SU-DHL-6 (cell line): ENCODE measurements at regions not wholly inside any gene's neighbourhood (a gene's known extent, or its start where the extent isn't known, plus 50 kb on each side); places are given as distances from the start of the nearest gene placed in this dataset.

Source experiments
- H2AFZ ChIP-seq: fragments of 200-600 bp; sonication (generic); 2 replicates; pipeline ENCODE4 v1.6.1; 2014; ENCODE audit warnings: low read depth, mild to moderate bottlenecking, moderate library complexity, mixed read lengths, antibody characterized with exemption, low read length; ENCODE audit not compliant: severe bottlenecking
- H3F3A ChIP-seq: fragments of 200-600 bp; shearing (Covaris generic); 2 replicates; pipeline ENCODE4 v1.6.0; 2016; ENCODE audit warnings: antibody characterized with exemption, mild to moderate bottlenecking; ENCODE audit not compliant: insufficient read depth
- H3K27ac ChIP-seq: fragments of 200-600 bp; sonication (generic); 2 replicates; pipeline ENCODE4 v1.5.1; 2016; ENCODE audit warnings: low read depth, mild to moderate bottlenecking, low read length, moderate library complexity, mixed read lengths
- H3K27me3 ChIP-seq: fragments of 200-600 bp; sonication (generic), shearing (Covaris generic); 2 replicates; pipeline ENCODE4 v1.6.0; 2014; ENCODE audit warnings: mild to moderate bottlenecking, low read length
- H3K36me3 ChIP-seq: fragments of 200-600 bp; sonication (generic); 2 replicates; pipeline ENCODE4 v1.6.1; 2014; ENCODE audit warnings: mild to moderate bottlenecking, low read length, mixed read lengths
- H3K4me2 ChIP-seq: fragments of 300-600, 200-600 bp; shearing (Covaris generic), sonication (generic); 2 replicates; pipeline ENCODE4 v1.6.0; 2014; ENCODE audit warnings: low read length, low read depth, mild to moderate bottlenecking; ENCODE audit not compliant: poor library complexity, severe bottlenecking
- H3K4me3 ChIP-seq: fragments of 200-600 bp; sonication (generic); 2 replicates; pipeline ENCODE4 v1.5.1; 2014; ENCODE audit warnings: antibody characterized with exemption, low read length, mild to moderate bottlenecking, mixed read lengths; ENCODE audit not compliant: insufficient read depth, poor library complexity, severe bottlenecking
- H3K79me2 ChIP-seq: fragments of 200-600 bp; sonication (generic); 2 replicates; pipeline ENCODE4 v1.6.1; 2014; ENCODE audit warnings: mild to moderate bottlenecking, low read length, moderate library complexity; ENCODE audit not compliant: insufficient read depth
- H3K9ac ChIP-seq: fragments of 200-600 bp; sonication (generic); 2 replicates; pipeline ENCODE4 v1.7.0; 2014; ENCODE audit warnings: mild to moderate bottlenecking, low read length
- H3K9me2 ChIP-seq: fragments of 200-600 bp; sonication (generic); replicated peaks from 2 replicates; pipeline ENCODE4 v1.6.1; 2014; ENCODE audit warnings: low read length; ENCODE audit not compliant: insufficient read depth
- H3K9me3 ChIP-seq: fragments of 200-600 bp; sonication (generic); 2 replicates; pipeline ENCODE4 v1.6.1; 2014; ENCODE audit warnings: low read length, mixed read lengths; ENCODE audit not compliant: insufficient read depth
- H4K20me1 ChIP-seq: fragments of 200-600 bp; sonication (generic); 2 replicates; pipeline ENCODE4 v1.6.1; 2014; ENCODE audit warnings: low read depth, mild to moderate bottlenecking, antibody characterized with exemption, low read length, moderate library complexity, mixed read lengths
- EZH2phosphoT487 ChIP-seq: fragments of 200-600 bp; sonication (generic), shearing (Covaris generic); conservative IDR thresholded peaks from 2 replicates; pipeline ENCODE4 v1.6.1; 2018; ENCODE audit warnings: mild to moderate bottlenecking, antibody characterized with exemption, low read length, moderate library complexity, mixed read lengths
- TF ChIP-seq, protein P1 (sequence below): fragments of 200-600 bp; sonication (generic); IDR thresholded peaks from one replicate; pipeline ENCODE4 v1.5.1; 2017; ENCODE audit warnings: antibody characterized with exemption, mild to moderate bottlenecking, low read length, moderate library complexity; ENCODE audit not compliant: insufficient read depth, poor library complexity, severe bottlenecking

DNA sequence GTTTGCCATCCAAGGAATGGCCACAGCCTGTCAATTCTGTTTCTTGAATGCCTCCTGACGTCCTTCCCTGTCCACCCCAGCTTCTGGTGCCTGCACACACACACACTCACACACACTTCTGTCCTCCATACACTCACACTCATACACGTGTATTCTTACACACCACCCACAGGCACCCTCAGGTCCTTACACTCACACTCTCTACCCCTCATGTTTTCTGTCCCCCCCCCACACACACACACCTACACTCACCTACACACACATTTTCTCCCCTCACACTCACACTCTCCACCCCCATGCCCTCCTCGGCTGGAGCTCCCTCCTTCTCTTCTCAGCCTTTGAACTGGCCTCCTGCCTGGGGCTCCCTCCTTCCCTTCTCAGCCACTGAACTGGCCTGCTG lies 148.0 kb upstream of the SALL3 start:
- Histone ChIP-seq H3K4me3 (no peak overlapping the region), H3K9me3 (no peaks in the 10 kb centered on the region), H3K27ac (no peak overlapping the region), H3K4me2 (no peak overlapping the region), H2AFZ (no peak overlapping the region), H3K27me3 (no peaks in the 10 kb centered on the region), H3K79me2 (no peaks in the 10 kb centered on the region), H3K9me2 (no peaks in the 10 kb centered on the region), H3K36me3 (no peaks in the 10 kb centered on the region), H3F3A (no peaks in the 10 kb centered on the region), H3K9ac (no peak overlapping the region), H4K20me1 (no peaks in the 10 kb centered on the region)
- TF ChIP-seq EZH2phosphoT487 = no peak
- TF ChIP-seq, protein P1, sequence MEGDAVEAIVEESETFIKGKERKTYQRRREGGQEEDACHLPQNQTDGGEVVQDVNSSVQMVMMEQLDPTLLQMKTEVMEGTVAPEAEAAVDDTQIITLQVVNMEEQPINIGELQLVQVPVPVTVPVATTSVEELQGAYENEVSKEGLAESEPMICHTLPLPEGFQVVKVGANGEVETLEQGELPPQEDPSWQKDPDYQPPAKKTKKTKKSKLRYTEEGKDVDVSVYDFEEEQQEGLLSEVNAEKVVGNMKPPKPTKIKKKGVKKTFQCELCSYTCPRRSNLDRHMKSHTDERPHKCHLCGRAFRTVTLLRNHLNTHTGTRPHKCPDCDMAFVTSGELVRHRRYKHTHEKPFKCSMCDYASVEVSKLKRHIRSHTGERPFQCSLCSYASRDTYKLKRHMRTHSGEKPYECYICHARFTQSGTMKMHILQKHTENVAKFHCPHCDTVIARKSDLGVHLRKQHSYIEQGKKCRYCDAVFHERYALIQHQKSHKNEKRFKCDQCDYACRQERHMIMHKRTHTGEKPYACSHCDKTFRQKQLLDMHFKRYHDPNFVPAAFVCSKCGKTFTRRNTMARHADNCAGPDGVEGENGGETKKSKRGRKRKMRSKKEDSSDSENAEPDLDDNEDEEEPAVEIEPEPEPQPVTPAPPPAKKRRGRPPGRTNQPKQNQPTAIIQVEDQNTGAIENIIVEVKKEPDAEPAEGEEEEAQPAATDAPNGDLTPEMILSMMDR = no peak

DNA sequence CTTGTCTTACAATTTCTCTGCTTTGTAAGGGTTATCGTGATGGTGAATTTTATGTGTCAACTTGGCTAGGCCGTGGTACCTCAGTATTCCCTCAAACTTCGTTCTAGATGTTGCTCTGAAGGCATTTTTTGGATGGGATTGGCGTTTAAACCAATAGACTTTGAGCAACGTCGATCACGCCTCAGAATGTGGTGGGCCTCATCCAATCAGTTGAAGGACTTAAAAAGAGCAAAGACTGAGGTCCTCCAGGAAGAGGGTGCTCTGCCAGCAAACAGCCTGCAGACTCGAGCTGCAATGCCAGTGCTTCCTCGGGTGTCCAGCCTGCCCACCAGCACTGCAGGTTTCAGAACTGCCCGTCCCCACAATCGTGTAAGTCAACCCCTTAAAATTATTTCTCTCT lies 145.8 kb upstream of the SALL3 start:
- Histone ChIP-seq H3K27me3 (no peaks in the 10 kb centered on the region), H3K4me3 (no peak overlapping the region)
- TF ChIP-seq, protein P1 = no peak

DNA sequence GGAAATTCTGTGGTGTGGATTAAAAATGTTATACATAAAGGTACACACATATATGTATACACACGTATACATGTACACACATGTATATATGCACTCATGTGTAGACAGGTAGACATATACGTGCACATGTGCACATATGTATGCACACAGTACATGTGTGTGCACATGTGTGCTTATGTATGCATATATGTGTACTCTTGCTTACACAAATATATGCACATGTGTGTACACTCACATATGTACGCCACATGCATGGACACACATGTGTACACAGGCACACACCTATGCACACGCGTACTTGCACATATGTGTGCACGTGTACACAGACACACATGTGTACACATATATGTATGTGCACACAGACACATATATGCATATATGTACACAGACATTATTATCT lies 142.8 kb upstream of the SALL3 start:
- no peak overlapping the region for H3K27ac ChIP-seq
- TF ChIP-seq, protein P1 = no peak
- TF ChIP-seq EZH2phosphoT487 = no peak
- no peaks in the 10 kb centered on the region for H3K36me3 ChIP-seq
- H3K27me3 ChIP-seq = no peaks in the 10 kb centered on the region
- no peaks in the 10 kb centered on the region for H3F3A ChIP-seq
- H3K4me3 ChIP-seq = no peak overlapping the region
- no peak overlapping the region for H3K4me2 ChIP-seq
- H4K20me1 ChIP-seq = no peaks in the 10 kb centered on the region
- no peaks in the 10 kb centered on the region for H3K79me2 ChIP-seq
- H3K9ac ChIP-seq = no peak overlapping the region
- H3K9me3 ChIP-seq = no peaks in the 10 kb centered on the region
- no peaks in the 10 kb centered on the region for H3K9me2 ChIP-seq
- H2AFZ ChIP-seq = no peak overlapping the region

More for the DNA sequence above, 145.8 kb upstream of the SALL3 start:
- Histone ChIP-seq H2AFZ (no peak overlapping the region), H4K20me1 (no peaks in the 10 kb centered on the region), H3K4me2 (no peak overlapping the region), H3K79me2 (no peaks in the 10 kb centered on the region), H3K27ac (no peak overlapping the region), H3K36me3 (no peaks in the 10 kb centered on the region), H3K9ac (no peak overlapping the region), H3F3A (no peaks in the 10 kb centered on the region), H3K9me2 (no peaks in the 10 kb centered on the region), H3K9me3 (no peaks in the 10 kb centered on the region)

DNA sequence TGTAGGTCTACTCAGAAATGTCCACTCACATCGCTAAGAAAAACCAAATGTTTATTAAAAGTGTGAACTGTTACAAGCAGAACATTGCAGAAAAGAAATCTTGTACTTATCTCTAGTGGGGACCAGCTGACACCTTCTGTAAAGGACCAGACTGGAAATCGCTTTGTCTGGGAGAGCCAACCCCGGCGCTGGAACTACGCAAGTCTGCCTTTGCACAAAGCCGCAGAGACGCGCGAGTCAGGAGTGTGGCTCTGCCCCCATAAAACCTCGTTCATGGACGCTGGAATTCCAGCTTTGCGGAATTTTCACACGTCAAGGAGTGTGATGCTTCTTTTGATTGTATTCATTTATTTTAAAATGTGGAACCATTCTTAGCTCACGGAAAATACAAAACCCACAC lies 141.9 kb upstream of the SALL3 start:
- H2AFZ ChIP-seq = no peak overlapping the region
- no peaks in the 10 kb centered on the region for H3K27me3 ChIP-seq
- H3K4me3 ChIP-seq = no peak overlapping the region
- H3K9me3 ChIP-seq = no peaks in the 10 kb centered on the region
- H3K79me2 ChIP-seq = no peaks in the 10 kb centered on the region
- no peaks in the 10 kb centered on the region for H4K20me1 ChIP-seq
- H3K36me3 ChIP-seq = no peaks in the 10 kb centered on the region
- no peak overlapping the region for H3K27ac ChIP-seq
- H3K9ac ChIP-seq = no peak overlapping the region
- TF ChIP-seq EZH2phosphoT487 = no peak
- TF ChIP-seq, protein P1 = no peak
- no peaks in the 10 kb centered on the region for H3K9me2 ChIP-seq
- H3K4me2 ChIP-seq = no peak overlapping the region
- H3F3A ChIP-seq = no peaks in the 10 kb centered on the region
